ENCODE measurements at regions not wholly inside any gene's neighbourhood (a gene's known extent, or its start where the extent isn't known, plus 50 kb on each side); places are given as distances from the start of the nearest gene placed in this dataset.
"Not testable (repeated sequence)": the region's sequence is repeated elsewhere in the genome, so short reads cannot be mapped to it uniquely, and the experiment has no call there.

DNA sequence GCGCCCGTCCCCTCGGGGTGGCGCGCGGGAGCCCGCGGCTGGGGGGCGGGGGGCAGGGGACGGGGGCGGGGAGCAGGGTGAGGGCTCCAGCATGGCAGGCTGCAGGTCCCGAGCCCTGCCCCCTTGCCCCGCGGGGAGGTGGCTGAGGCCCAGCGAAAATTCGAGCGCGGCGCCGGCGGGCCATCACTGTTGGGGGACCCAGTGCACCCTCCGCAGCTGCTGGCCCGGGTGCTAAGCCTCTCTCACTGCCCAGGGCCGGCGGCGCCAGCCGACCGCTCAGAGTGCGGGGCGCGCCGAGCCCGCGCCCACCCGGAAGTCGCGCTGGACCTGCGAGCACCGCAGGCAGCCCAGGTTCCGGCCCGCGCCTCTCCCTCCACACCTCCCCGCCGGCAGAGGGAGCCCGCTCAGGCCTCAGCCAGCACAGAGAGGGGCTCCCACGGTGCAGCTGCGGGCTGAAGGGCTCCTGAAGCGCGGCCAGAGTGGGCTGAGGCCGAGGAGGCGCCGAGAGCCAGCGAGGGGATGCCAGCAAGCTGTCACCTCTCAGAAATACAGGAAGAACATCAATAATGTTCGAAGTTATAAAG is 290.8 kb upstream of the PRSS16 start:
- not testable (repeated sequence) for TF ChIP-seq CEBPB (IDR thresholded peaks at IDR 0.05; ENCODE audit: borderline replicate concordance, low read depth, low read length); FOSL1 (CRISPR knock-in tag; IDR thresholded peaks at IDR 0.05; ENCODE audit: borderline replicate concordance)
- TF ChIP-seq, protein P1, sequence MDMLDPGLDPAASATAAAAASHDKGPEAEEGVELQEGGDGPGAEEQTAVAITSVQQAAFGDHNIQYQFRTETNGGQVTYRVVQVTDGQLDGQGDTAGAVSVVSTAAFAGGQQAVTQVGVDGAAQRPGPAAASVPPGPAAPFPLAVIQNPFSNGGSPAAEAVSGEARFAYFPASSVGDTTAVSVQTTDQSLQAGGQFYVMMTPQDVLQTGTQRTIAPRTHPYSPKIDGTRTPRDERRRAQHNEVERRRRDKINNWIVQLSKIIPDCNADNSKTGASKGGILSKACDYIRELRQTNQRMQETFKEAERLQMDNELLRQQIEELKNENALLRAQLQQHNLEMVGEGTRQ (IDR thresholded peaks at IDR 0.05; ENCODE audit: low read depth, low read length), result not testable (repeated sequence)
- TF ChIP-seq, protein P1 (CRISPR knock-in tag; IDR thresholded peaks at IDR 0.05; ENCODE audit: borderline replicate concordance), result not testable (repeated sequence)
- TF ChIP-seq, protein P2, sequence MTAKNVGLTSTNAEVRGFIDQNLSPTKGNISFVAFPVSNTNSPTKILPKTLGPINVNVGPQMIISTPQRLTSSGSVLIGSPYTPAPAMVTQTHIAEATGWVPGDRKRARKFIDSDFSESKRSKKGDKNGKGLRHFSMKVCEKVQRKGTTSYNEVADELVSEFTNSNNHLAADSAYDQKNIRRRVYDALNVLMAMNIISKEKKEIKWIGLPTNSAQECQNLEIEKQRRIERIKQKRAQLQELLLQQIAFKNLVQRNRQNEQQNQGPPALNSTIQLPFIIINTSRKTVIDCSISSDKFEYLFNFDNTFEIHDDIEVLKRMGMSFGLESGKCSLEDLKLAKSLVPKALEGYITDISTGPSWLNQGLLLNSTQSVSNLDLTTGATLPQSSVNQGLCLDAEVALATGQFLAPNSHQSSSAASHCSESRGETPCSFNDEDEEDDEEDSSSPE (CRISPR knock-in tag; IDR thresholded peaks at IDR 0.05), result peak; percentile 74
- TF ChIP-seq TAF1 (CRISPR knock-in tag; IDR thresholded peaks at IDR 0.05), result peak; percentile 71
- TF ChIP-seq, protein P3, sequence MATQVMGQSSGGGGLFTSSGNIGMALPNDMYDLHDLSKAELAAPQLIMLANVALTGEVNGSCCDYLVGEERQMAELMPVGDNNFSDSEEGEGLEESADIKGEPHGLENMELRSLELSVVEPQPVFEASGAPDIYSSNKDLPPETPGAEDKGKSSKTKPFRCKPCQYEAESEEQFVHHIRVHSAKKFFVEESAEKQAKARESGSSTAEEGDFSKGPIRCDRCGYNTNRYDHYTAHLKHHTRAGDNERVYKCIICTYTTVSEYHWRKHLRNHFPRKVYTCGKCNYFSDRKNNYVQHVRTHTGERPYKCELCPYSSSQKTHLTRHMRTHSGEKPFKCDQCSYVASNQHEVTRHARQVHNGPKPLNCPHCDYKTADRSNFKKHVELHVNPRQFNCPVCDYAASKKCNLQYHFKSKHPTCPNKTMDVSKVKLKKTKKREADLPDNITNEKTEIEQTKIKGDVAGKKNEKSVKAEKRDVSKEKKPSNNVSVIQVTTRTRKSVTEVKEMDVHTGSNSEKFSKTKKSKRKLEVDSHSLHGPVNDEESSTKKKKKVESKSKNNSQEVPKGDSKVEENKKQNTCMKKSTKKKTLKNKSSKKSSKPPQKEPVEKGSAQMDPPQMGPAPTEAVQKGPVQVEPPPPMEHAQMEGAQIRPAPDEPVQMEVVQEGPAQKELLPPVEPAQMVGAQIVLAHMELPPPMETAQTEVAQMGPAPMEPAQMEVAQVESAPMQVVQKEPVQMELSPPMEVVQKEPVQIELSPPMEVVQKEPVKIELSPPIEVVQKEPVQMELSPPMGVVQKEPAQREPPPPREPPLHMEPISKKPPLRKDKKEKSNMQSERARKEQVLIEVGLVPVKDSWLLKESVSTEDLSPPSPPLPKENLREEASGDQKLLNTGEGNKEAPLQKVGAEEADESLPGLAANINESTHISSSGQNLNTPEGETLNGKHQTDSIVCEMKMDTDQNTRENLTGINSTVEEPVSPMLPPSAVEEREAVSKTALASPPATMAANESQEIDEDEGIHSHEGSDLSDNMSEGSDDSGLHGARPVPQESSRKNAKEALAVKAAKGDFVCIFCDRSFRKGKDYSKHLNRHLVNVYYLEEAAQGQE (IDR thresholded peaks at IDR 0.05; ENCODE audit: borderline replicate concordance in 1 of 2, low read depth in 1 of 2, low read length in 2 of 2), result peak in 1 of 2 experiments; percentile 21; a peak in 1 of 4 replicates

Measured in HepG2 (cell line).